HG03378 (cell line): ENCODE measurements at regions not wholly inside any gene's neighbourhood (a gene's known extent, or its start where the extent isn't known, plus 50 kb on each side); places are given as distances from the start of the nearest gene placed in this dataset.
"Not testable (repeated sequence)": the region's sequence is repeated elsewhere in the genome, so short reads cannot be mapped to it uniquely, and the experiment has no call there.

ENCODE experiments used
- ATAC-seq: cut with Tn5 transposase; IDR thresholded peaks from one replicate; pipeline ENCODE4 v1.9.1; 2021; ENCODE audit warnings: mild to moderate bottlenecking, moderate library complexity; ENCODE audit not compliant: unreplicated experiment

DNA sequence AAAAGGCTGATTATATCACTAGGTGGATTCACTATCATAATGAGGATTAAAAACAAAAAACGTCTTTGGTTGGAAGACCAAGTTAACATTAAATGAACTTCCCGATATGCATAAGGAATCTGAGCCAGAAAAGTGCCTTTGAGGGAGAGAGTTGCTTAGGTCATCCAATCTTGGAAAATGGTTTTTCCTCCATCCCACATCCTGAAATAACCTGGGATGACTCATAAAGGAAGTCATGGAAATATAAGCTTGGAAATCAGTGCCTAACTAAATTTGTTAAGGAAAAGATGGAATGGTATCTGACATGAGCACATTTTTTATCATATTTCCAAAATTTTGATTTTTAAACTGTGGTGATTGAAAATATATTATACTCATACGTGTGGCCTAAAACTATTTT, 66.0 kb downstream of the KBTBD8 start:
- no peak for ATAC-seq

DNA sequence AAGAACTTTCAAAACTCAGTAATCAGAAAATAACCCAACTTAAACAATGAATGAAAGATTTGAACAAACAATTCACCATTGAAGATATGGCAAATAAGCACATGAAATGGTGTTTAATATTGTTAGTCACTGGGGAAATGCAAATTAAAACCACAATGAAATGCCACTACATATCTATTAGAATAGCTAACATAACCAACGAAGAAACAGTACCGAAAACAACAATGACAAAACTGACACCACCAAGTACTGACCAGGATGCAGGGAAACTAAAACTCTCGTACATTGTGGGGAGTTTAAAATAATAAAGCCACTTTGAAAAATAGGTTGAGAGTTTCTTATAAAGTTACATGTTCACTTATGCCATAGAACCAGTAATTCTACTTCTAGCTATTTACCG, 69.1 kb downstream of the KBTBD8 start:
- ATAC-seq: peak; percentile 85

DNA sequence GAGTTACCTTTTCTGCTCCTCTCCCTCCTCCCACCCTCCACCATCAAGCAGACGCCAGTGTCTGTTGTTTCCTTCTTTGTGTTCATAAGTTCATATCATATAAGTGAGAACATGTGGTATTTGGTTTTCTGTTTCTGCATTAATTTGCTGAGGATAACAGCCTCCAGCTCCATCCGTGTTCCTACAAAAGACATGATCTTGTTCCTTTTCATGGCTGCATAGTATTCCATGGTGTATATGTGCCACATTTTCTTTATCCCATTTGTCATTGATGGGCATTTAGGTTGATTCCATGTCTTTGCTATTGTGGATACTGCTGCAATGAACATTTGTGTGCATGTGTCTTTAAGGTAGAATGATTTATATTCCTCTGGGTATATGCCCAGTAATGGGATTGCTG, 74.5 kb downstream of the KBTBD8 start:
- not testable (repeated sequence) for ATAC-seq

DNA sequence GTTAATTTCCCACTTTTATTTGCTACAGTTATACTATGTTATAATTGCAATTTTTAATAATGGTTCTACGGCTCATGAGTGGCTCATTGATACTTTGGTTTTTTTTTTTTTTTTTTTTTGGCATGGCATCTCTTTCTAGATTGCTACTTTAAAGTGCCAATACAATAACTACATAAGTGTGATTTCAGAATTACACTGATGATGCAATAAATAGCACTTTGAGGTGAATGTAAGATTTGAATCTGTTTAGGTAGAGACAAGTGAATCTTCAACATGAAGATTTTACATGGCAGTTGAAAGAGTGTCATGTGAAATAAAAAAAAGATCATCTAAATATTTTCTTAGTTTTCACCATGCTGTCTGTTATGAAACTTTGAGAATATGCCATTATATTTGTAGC, 75.7 kb downstream of the KBTBD8 start:
- no peak for ATAC-seq

DNA sequence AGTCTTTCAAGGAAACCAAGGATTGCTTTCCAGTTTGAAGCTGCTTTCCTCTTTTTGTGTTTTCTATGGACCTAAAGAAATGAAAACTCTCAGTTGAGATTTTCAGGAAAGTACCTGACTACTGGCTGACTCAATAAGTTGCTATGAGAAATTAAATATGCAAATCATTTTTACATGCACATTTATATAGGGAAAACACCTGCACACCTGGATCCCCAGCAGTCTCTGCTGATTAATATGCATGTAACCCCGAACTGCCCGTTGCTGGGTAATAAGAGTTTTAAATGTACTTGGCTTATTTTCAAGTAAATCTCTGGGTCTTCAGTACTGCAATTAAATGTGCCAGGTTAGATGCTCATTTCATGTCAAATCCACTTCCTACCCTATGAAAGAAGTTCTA, 77.2 kb downstream of the KBTBD8 start:
- ATAC-seq: no peak

DNA sequence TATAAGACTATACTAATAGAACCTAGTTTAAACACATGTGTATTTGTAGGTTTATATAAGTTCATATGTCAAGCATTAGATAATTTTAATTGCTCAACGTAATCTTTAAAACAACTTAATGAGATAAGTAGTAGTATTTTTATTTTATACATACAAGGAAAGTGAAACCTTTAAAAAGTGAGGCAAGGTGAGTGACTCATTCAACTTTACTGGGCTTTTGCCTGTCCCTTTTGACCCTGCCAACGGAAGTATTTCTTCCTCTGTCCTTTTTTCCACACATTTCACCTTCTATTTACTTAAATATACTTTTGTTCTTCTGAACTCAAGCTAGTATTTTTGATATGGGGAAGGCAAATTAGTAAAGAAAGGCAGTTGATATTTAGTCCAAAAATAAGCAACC, 78.5 kb downstream of the KBTBD8 start:
- no peak for ATAC-seq

DNA sequence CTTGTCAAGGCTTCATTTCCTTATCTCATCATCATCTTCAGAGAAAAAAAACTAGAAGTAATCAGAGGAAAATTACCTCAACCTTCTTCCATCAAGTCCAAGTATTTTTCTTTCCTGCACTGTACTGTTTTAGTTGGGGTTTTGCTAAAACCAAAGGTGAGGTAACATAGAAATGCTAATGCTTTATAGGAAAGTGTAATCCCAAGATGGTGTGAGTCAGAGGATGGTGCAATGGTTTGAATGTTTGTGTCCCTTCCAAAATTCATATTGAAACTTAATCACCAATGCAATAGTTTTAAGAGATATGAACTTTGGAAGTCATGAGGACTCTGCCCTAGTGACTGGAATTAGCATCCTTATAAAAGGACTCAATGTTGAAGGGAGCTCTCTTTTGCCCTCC, 79.5 kb downstream of the KBTBD8 start:
- no peak for ATAC-seq

DNA sequence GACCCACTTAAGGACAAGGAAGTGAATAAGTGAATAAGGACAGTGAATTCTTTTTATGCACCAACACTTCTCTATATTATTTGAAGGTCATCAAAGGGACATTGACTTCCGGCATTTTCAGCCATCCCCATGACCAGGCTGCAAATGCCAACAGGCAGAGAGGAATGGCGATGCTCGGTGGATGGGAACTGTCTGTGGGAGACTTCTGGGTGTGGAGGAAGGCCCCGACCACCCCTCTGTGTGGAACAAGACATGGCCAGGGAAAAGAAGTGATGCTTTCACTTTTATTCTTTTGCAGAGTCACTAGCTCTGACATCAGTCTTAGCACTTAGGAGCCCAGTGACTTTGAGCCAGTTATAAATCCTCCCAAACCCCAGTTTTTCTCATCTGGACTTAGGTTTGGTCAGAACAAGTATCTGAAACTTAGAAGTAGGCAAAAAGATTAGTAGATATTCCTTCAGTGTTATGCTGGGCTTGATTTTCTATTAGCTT, 84.5 kb downstream of the KBTBD8 start:
- ATAC-seq: no peak

DNA sequence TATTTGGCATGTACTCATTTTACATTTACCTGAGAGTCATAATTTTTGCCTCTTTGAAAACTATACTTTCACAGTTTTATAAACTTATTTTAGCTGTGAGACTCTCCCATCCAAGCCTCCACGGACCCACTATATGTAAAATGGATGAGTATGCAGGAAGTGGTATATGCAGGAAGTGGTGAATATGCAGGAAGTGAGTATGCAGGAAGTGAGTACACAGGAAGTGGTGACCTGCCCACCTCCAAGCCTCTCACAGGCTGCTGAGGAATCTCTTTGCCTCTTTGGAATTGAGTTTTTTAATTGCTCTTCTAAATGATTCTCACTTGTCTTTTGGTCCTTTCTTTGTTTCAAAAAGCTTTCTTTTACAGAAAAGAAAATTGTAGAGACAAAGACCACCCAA, 85.2 kb downstream of the KBTBD8 start:
- ATAC-seq: peak; percentile 85

DNA sequence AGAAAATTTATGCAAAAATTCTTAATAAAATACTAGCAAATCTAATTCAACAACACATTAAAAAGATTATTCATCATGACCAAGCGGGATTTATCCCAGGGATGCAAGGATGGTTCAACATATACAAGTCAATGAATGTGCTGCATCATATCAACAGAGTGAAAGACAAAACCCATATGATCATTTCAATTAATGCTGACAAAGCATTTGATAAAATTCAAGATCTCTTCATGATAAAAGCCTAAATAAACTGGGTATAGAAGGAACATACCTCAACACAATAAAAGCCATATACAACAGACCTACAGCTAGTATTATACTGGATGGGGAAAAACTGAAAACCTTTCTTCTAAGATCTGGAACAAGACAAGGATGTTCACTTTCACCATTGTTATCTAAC, 89.7 kb downstream of the KBTBD8 start:
- no peak for ATAC-seq

DNA sequence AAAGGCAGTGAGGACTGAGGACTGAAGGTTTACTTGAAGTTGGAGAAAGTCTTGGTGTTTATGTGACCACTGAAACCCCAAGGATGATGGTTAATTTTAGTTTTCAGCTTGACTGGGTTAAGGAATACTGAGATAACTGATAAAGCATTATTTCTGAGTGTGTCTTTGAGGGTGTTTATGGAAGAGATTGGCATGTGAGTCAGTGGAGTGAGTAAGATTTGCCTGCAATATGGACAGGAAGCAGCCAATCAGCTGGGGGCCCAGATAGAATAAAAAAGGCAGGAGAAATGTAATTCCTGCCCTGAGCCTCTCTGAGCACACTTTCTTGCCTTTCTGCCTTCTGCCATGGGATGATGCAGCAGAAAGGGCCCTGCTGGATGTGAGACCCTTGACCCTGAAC, 92.4 kb downstream of the KBTBD8 start:
- ATAC-seq: no peak

DNA sequence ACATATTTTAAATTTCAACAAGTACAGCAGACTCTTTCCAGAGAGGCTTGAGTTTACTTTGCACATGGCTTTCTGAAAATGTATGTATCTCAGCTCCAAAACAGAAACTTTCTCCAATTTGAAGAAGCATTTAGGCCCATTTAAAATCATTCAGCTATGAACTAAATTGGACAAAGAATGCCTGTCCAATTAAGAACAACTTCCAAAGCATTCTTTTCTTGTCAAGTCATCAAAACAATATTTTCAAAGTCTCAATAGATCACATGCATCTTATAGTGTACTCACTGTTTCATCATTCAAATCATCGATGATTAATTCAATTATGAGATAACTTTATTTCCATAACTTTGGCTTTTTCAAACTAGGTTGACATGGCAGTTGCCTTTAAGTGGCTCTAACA, 95.2 kb downstream of the KBTBD8 start:
- ATAC-seq: no peak

DNA sequence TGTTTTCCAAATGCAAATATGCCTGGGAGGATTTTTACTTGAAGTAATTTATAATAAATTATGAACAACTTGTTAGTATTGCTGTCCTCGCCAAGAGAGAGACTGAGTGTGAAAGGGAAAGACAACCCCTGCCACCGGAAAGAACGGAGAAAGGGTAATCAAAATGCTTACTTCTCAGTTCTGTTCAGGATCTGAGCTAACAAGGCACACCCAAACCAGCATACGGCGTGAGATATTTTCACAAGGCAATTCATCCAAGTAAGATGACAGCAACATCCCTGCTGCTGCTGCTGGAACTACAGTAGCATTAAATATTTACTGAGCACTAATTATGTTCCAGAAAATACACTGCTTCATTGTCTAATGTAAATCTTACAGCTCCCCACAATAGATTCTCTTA, 96.1 kb downstream of the KBTBD8 start:
- no peak for ATAC-seq

DNA sequence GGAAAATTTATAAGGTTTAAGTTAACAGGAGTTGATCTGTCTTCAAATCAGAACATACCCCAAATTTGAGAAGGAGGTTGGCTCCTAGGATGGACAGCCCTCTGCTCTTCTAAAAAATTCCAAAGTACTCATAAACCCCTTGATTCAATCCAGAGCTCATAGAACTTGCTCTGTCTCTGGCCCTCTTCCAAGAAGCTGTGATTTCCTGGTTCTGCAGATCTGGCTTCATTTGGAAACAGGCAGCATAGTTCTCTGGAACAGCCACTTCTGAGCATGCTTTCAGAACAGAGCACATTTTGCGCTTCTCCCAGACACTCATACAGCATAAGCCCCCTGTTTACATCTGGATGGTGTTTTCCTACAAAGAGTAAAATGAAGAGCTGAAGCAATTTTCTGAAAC, 96.7 kb downstream of the KBTBD8 start:
- ATAC-seq: no peak

DNA sequence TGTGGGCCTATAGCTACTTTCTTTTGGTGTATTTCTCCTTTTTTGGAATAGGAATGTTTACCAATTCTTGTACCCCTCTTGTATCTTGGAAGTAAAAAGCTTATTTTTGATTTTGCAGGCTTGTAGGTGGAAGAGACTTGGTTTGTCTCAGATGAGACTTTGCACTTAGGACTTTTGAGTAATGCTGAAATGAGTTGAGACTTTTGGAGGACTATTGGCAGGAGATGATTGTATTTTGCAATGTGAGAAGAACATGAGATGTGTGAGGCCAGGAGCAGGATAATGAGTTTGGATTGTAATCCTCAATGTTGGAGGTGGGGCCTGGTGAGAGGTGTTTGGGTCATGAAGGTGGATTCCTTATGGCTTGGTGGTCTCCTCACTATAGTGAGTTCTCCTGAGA, 106.3 kb downstream of the KBTBD8 start:
- ATAC-seq: no peak

DNA sequence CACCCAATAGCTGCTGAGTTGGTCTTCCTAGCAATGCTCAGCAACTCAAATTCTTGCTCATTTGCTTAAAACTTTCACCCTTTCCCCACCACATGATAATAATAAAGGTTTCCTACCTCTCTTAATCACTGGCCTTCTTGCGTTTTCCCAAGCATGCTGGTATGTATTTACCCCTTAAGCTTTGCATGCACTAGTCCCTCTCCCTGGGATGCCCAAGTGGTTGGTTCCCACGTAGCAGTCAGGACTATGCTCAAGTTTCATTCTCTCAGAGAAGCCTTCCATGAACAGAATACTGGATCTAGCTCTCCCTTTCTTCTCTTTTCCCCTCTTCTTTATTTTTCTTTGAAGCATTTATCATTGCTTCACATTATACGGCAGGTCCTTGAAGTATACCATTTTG, 108.8 kb downstream of the KBTBD8 start:
- no peak for ATAC-seq

DNA sequence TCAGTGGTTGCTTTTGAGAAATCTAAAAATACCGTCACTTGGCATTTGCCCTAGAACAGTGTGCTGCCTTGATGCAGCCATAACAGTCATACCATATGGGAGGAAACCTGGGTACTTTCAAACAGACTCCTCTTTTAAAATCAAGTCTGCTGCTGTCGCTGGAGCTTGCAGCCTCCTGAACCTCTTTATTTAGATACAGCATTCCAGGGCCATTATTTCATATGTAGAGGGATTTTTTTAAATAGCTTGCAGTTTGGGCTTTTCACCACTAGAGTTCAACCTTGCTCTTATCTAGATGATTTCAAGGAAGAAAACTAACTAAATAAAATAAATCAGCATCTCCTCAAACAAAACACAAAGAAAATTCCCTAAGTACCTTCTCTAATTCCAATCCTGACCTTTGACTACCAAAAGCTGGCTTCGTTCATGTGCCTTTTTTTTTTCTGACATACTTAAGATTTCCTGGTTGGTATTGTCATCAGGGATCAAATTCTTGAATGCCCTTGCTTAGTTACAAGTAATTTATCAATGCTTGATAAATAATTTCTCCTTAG, 111.6 kb downstream of the KBTBD8 start:
- no peak for ATAC-seq

DNA sequence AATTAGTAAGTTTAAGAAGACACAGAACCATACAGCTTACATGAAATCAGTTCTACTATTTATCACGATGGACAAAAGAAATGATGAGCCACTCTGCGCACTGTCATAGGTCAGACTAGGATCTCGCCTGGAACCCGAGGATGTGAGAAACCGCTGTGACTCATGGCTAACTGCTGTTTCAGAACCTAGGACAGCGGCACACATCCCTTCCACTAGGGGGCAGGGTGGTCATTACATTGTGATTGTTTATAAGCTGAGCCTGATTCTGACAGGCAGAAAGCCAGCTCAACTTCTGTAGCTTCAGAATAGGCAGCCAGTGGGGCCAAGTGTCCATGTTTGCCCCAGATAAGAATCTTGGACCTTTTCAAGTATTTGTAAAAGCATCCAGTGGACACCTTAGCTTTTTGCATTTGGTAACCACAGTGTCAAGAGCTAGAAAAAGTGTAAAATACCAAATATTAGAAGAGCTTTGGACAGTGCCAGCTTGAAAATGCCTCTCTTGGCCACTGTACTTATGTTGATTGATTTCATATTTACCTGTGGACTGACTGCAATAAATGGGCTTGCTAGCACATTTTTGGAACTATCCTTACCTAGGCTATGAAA, 115.8 kb downstream of the KBTBD8 start:
- peak; percentile 98 for ATAC-seq

DNA sequence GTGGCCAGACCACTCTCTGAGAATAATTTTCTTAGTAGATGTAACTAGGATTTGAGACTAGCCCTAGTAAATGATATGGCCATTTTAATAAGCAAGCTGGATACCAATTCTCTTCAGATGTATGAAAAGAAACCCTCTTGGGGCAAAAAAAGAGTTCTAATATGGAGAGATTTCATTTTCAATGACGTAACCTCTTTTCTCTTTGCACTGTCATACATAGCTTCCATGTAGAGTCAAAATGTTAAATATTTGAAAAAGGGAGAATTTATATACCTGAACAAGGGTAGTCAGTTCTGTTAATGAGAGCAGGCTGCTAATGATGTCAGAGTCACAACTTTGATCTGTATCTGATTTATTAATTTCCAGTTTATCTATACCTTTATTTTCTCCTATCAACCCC, 120.0 kb downstream of the KBTBD8 start:
- ATAC-seq: no peak

DNA sequence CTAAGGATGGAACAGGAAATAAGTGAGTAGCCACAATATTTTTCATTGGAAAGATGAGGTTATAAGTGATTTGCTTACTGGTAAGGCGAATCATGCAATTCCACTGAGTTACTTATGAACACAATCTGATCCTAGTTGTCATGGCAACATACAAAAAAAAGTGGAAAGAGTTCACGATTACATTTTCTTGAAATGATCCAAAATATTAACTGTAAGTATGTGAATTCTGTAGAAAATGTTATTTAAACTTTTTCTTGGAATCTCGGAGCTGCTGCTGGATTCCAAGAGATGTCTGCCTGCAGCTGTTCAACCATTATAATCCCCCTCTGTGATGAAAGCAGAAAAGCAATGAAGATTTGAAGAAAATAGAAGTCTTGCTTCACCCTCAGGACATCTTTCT, 120.5 kb downstream of the KBTBD8 start:
- ATAC-seq: no peak

DNA sequence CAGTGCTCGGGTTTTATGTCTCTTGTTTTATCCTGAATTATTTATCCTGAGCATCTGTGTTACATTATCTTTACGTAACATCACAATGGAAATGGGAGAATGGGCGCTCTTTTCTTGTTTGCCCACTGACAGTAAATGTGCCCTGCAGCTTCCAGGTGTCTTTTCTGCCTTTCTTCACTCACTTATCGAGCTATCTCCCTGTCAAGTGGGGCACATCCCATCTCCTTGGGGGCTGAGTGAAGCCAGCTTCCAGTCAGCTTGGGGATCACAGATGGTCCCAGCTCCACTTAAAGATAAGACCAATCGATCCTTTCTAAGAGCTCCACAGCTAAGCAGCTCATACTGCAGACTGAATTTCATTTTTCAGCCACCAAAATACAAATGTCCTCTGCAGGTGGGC, 125.8 kb downstream of the KBTBD8 start:
- ATAC-seq: no peak

DNA sequence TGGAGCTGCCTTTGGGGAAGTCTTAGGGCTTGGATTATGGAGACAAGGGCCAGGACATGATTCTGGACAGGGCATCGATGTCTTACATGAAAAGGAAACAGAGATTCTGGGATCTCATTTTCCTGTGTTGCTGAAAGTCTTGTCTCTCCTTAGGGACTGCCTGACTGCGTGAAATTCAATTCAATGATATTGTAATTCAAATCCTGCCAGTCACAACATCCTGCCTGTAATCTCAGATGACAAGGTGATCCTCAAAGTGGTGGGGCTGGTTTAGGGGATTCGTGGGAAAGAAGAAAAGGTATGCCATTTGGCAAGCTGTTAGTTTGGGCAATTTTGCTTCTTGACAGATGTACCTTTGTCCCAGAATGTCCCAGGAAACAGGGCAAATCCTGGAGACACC, 129.1 kb downstream of the KBTBD8 start:
- ATAC-seq: no peak

DNA sequence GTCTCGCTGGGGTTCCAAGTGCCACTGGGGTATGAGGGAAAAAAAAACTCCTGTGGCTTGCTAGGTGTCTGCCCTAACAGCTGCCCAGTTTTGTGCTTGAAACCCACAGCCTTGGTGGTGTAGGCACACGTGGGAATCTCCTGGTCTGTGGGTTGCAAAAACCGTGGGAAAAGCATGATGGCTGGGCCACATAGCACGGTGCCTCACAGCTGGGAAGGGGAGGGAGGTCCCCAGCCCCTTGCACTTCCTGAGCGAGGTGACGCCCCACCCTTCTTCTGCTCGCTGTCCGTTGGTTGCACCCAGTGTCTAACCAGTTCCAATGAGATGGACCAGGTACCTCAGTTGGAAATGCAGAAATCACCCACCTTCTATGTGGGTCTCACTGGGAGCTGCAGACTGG, 144.3 kb downstream of the KBTBD8 start:
- ATAC-seq: no peak
